GM12878 (cell line): ENCODE measurements at regions not wholly inside any gene's neighbourhood (a gene's known extent, or its start where the extent isn't known, plus 50 kb on each side); places are given as distances from the start of the nearest gene placed in this dataset.
A peak's percentile ranks its signal among the peaks of the same experiment; 100 is the strongest.

Experiments
- MTA3 ChIP-seq: IDR thresholded peaks from 2 replicates; pipeline ENCODE4 v1.6.1; 2012; ENCODE audit warnings: low read length, inconsistent platforms, borderline replicate concordance
- POLR2A ChIP-seq: IDR thresholded peaks from 2 replicates; pipeline ENCODE4 v1.6.1; 2011; ENCODE audit warnings: low read depth, mild to moderate bottlenecking, low read length
- POLR2AphosphoS5 ChIP-seq: IDR thresholded peaks from 2 replicates; pipeline ENCODE4 v1.6.1; 2011; ENCODE audit warnings: mild to moderate bottlenecking, low read length, inconsistent platforms
- RAD21 ChIP-seq: IDR thresholded peaks from 2 replicates; pipeline ENCODE4 v1.6.1; 2011; ENCODE audit warnings: mild to moderate bottlenecking, low read depth, low read length, moderate library complexity; ENCODE audit not compliant: insufficient read depth

- TF ChIP-seq POLR2AphosphoS5 (no peak), POLR2A (no peak), RAD21 (peak; percentile 52), MTA3 (no peak)
Measured at GRCh38 chr7:33757563-33758165, 147.7 kb upstream of the BMPER start.
